ENCODE measurements at regions not wholly inside any gene's neighbourhood (a gene's known extent, or its start where the extent isn't known, plus 50 kb on each side); places are given as distances from the start of the nearest gene placed in this dataset.

DNA sequence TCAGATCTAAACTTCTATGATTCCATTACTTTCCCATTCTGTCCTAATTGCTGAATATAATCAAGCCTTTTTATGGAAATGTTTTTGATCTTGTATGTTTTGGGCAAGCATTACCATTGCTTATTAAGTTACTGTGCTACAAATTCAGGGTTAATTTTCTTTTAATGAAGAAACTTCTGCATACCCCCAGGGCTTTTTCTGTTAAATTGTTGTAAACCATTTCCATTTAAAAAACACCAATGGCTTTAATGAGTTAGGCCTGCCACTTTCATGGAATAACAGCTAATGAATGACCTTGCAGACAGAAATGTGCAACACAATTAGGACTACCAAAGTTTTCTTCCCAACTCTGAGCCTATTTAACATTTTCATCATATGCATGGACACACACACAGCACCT is 150.0 kb downstream of the DIPK2A start:
- ATAC-seq = no peak
- POLR2A ChIA-PET = no interaction called here
- Mint-ChIP-seq H3K4me3 (no peak overlapping the region), H3K27ac (no peak overlapping the region), H3K9me3 (peaks cover 0 to 10% (median 3%) of the 10 kb centered on the region in 9 donors), H3K36me3 (peaks cover 0 to 4% (median 0%) of the 10 kb centered on the region in 3 donors), H3K27me3 (peaks cover 0 to 17% (median under 1%) of the 10 kb centered on the region in 5 donors), H3K4me1 (no peaks in the 10 kb centered on the region)
- no peak for DNase-seq

DNA sequence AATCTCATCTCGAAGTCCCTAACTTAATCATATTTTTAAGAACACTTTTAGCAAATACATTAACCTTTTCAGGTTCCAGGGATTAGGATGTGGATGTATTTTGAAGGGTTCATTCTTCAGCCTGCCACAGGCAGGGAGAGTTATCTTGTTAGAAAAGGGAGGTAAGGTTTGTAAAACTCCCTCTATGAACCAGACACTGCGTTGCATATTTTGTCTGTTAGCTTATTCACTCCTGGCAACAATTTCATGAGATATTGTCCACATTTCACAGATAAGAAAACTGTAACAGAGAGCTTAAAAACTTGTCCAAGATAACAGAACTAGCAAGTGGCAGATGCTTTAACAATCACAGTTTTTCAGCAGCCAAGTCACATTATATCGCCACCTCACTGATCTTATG is 155.4 kb downstream of the DIPK2A start:
- no peak for DNase-seq
- H3K9me3 Mint-ChIP-seq = peaks cover 0 to 14% (median 6%) of the 10 kb centered on the region in 9 donors
- no peak overlapping the region for H3K27ac Mint-ChIP-seq
- no peak for ATAC-seq
- peaks cover 0 to 3% (median 0%) of the 10 kb centered on the region in 4 donors for H3K4me1 Mint-ChIP-seq
- peaks cover 0 to 10% (median 0%) of the 10 kb centered on the region in 3 donors for H3K36me3 Mint-ChIP-seq
- no peak overlapping the region for H3K4me3 Mint-ChIP-seq
- POLR2A ChIA-PET = no interaction called here
- peaks cover 0 to 16% (median 1%) of the 10 kb centered on the region in 5 donors for H3K27me3 Mint-ChIP-seq

DNA sequence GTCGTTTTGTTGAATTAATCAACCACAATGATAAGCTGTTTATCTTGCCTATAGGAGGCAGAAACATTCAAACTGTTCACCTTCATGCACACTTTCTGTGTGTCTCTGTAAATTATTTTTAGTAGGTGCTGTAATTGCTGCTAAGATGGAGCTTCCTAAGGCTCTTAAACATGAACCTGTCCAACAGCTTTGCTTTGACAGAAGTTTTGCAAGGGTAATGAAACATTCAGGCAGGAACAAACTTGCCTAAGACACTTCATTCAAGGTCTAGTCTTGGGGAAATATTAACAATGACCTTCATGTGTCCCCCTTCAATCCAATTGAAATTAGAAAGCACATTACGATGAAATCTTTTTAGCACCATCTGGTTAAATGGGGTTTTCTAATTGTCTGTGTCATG is 156.1 kb downstream of the DIPK2A start:
- DNase-seq (no peak), ATAC-seq (no peak)
- H3K4me3 Mint-ChIP-seq = peak overlapping the region in 1 of 10 donors; percentile 73
- peaks cover 0 to 3% (median 0%) of the 10 kb centered on the region in 4 donors for H3K4me1 Mint-ChIP-seq
- H3K36me3 Mint-ChIP-seq = peaks cover 0 to 10% (median 0%) of the 10 kb centered on the region in 3 donors
- H3K27ac Mint-ChIP-seq = no peak overlapping the region
- POLR2A ChIA-PET = no interaction called here
- H3K9me3 Mint-ChIP-seq = peaks cover 0 to 14% (median 6%) of the 10 kb centered on the region in 9 donors
- peaks cover 0 to 12% (median 1%) of the 10 kb centered on the region in 5 donors for H3K27me3 Mint-ChIP-seq

DNA sequence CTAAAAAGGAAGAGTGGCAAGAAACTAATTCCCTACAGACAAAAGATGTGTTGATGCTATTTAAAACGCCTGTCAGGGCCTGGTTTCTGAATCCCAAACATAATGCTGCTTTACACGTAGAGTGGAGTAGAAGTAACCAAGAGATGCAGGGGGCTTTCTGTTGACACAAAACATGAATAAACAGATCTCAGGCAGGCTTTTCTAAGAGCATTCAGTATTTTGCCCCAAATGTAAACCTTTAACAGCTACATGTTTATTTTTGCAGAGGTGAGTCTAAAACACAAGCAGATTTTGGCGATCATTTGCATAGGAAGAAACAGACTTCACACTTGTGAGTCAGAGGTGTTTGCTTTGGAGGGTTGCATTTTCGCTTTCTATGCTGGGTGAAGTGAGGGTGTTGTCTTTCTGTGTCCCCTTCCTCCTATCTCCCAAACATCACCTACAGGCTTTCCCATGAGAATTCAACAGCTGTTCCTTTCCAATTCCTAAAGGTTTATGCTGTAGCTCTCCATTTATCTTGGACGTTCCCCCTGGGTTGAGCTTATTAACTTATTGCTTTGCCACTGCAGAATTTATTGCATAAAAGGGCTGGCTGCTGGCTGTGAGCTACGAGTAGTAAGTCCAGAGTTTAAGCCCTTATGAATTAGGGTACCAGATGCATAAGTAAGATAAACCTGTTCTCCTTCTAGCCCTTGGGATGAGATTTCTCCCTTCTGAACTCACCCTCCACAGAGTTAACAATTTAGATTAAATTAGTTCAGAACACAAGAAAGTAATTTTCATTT is 156.7 kb downstream of the DIPK2A start:
- peak overlapping the region in 2 of 10 donors; percentile 65 to 74 for H3K27ac Mint-ChIP-seq
- peaks cover 0 to 6% (median 1%) of the 10 kb centered on the region in 5 donors for H3K27me3 Mint-ChIP-seq
- H3K36me3 Mint-ChIP-seq = peaks cover 0 to 10% (median 0%) of the 10 kb centered on the region in 3 donors
- peaks cover 0 to 14% (median 6%) of the 10 kb centered on the region in 9 donors for H3K9me3 Mint-ChIP-seq
- peak overlapping the region in 2 of 10 donors; percentile 25 to 73 for H3K4me3 Mint-ChIP-seq
- POLR2A ChIA-PET = no interaction called here
- H3K4me1 Mint-ChIP-seq = peaks cover 0 to 3% (median 0%) of the 10 kb centered on the region in 4 donors
- no peak for ATAC-seq
- DNase-seq = no peak

DNA sequence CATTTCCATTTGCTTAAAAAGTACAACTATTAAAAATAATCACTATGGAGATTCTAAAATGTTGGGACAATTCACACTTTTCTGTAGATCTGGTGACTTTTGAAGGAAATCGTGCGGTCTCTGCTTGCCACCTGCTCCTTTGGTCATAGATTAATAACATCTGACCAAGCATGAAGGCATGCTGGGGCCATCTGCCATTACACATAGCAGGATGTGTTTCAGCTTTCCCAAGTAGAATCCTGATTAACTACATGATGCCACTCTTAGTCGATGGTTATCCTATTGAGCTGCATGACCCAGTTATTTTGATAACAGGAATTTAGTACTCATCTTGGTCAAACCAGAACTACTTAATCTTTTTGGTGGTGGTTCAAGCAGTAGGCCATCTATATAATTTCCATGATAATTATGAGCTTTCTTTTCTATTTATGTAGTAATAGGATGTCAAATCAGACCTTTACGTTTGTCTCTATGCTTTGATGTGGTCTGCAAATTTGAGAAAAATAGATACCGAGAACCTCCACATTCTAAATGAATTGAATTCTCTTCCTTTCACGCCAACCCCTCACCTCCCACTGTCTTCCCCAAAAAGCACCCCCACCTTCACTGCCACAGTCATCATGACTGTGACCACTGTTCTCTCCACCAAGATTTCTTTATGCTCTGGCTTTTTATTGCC is 158.1 kb downstream of the DIPK2A start:
- Mint-ChIP-seq H3K27ac (peak overlapping the region in 1 of 10 donors; percentile 5), H3K4me1 (peaks cover 0 to 3% (median 0%) of the 10 kb centered on the region in 4 donors), H3K36me3 (peaks cover 0 to 10% (median 0%) of the 10 kb centered on the region in 3 donors), H3K27me3 (peaks cover 0 to 6% (median 5%) of the 10 kb centered on the region in 5 donors), H3K4me3 (no peak overlapping the region), H3K9me3 (peaks cover 0 to 16% (median 6%) of the 10 kb centered on the region in 9 donors)
- no peak for ATAC-seq
- POLR2A ChIA-PET = no interaction called here
- no peak for DNase-seq

DNA sequence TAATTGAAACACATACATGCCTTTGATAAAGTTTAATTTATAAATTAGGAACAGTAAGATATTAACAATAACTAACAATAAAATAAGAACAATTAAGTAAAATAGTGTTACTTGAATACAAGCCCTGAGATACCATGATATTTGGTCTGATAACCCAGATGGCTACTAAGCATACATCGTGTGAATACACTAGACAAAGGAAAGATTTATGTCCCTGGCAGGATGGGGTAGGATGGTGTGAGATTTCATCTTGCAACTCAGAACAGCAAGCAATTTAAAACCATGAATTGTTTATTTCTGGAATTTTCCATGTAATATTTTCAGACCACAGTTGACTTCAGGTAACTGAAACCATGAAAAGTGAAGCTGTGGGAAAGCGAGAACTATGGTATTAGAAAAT is 169.5 kb downstream of the DIPK2A start:
- H3K4me3 Mint-ChIP-seq = no peak overlapping the region
- POLR2A ChIA-PET = no interaction called here
- peaks cover 1 to 26% (median 10%) of the 10 kb centered on the region in 9 donors for H3K9me3 Mint-ChIP-seq
- no peaks in the 10 kb centered on the region for H3K4me1 Mint-ChIP-seq
- H3K27me3 Mint-ChIP-seq = peaks cover 0 to 15% (median 6%) of the 10 kb centered on the region in 5 donors
- peaks cover 0 to 11% (median 0%) of the 10 kb centered on the region in 3 donors for H3K36me3 Mint-ChIP-seq
- H3K27ac Mint-ChIP-seq = no peak overlapping the region
- ATAC-seq (no peak), DNase-seq (no peak)

DNA sequence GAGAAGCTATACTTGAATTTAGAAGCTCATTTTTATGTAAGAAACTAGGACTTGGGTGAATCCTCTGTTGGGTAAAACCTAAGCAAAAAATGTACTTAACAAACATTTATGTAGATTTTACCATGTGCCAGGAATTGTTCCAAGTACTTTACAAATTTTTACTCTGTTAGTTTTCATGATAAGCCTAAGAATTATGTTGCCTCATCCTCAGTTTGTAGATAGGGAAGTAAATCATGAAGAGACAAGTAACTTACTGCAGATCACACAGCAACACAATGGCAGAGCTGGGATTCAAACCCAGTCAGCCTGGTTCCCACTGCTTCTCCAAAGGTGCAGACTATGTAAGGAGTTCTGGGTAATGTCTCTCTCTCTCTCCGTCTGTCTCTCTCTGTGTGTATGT is 169.9 kb downstream of the DIPK2A start:
- POLR2A ChIA-PET = no interaction called here
- Mint-ChIP-seq H3K4me3 (no peak overlapping the region), H3K27me3 (peaks cover 0 to 15% (median 6%) of the 10 kb centered on the region in 5 donors), H3K27ac (no peak overlapping the region), H3K4me1 (no peaks in the 10 kb centered on the region), H3K36me3 (peaks cover 0 to 11% (median 0%) of the 10 kb centered on the region in 3 donors), H3K9me3 (peaks cover 1 to 26% (median 10%) of the 10 kb centered on the region in 9 donors)
- ATAC-seq (no peak), DNase-seq (no peak)

DNA sequence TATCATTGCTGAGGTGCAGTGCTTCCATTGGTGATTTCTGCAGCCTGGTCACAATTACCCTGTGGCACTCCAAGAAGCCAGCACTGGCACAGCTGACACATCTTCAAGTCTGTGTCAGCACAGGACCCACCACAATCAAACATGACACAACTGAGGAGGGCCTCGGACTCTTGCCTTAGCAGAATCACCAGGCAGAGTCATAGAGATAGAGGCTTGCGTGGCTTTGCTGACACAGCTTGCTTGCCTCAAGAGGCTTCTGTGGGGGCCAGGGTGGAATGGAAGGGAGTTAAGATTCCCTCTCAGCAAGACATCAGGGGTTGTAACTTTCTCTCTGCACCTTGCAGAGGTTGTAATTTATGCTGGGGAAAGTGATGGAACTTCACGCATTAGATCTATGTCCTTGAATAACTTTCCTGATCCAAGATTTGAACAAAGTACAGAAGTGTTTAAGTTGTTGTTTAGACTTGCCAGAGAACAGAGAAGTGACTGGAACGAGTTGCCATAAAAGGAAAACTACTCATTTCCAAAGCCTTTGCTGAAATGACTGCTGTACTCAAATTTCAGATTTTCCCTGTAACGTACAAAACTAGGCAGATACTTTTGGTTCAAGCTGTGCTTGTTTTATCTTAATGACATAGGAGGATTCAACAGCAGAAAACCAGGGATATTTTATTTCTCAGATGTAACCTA is 170.7 kb downstream of the DIPK2A start:
- Mint-ChIP-seq H3K4me3 (no peak overlapping the region), H3K9me3 (peaks cover 0 to 19% (median 6%) of the 10 kb centered on the region in 9 donors), H3K27me3 (peaks cover 0 to 15% (median 6%) of the 10 kb centered on the region in 5 donors), H3K27ac (no peak overlapping the region), H3K4me1 (no peaks in the 10 kb centered on the region), H3K36me3 (peaks cover 0 to 8% (median 0%) of the 10 kb centered on the region in 3 donors)
- DNase-seq = no peak
- ATAC-seq = no peak
- POLR2A ChIA-PET = no interaction called here

DNA sequence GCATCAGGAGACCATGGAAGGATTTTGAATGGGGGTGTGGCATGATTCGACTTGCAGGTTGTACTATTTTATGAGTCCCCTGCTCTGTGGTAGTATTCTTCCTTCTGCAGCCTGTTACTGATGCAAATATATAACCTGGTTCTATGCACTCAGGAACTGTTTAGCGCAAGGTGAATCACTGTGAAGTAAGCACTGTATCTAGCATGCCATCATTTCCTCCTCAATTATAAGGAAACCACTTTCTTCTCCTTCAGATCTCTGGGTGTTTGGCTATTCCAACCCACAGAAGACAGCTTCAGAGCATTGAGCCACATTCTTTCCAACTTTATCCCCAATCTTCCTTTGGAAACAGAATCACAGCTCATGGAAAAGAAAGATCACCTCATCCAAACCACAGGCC is 176.7 kb downstream of the DIPK2A start:
- Mint-ChIP-seq H3K4me3 (no peak overlapping the region), H3K9me3 (no peaks in the 10 kb centered on the region), H3K27ac (no peak overlapping the region), H3K4me1 (no peaks in the 10 kb centered on the region), H3K27me3 (peaks cover 0 to 18% (median 9%) of the 10 kb centered on the region in 5 donors), H3K36me3 (peaks cover 0 to 2% (median 0%) of the 10 kb centered on the region in 3 donors)
- ATAC-seq (no peak), DNase-seq (no peak)
- POLR2A ChIA-PET = no interaction called here

DNA sequence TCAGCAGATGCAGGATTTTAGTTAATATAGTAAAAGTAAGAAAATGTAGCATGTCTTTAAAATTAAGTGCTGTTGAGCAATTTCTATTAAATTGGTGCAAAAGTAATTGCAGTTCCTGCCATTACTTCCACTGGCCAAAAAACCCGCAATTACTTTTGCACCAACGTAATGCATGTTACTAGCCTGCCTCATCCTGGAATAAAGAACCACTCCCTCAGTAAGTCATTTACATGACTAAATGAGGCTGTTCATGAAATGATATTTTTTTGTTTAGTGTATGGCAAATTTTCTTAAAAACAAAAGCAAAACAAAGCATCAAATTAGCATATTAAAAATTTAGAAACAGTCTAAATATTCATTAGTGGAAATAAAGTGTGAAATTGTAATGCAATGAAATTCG is 180.4 kb downstream of the DIPK2A start:
- Mint-ChIP-seq H3K9me3 (peaks cover 0 to 5% (median 0%) of the 10 kb centered on the region in 9 donors), H3K4me3 (no peak overlapping the region), H3K27ac (no peak overlapping the region), H3K4me1 (no peaks in the 10 kb centered on the region), H3K36me3 (peaks cover 0 to 2% (median 0%) of the 10 kb centered on the region in 3 donors), H3K27me3 (peaks cover 0 to 19% (median 11%) of the 10 kb centered on the region in 5 donors)
- POLR2A ChIA-PET = no interaction called here
- no peak for DNase-seq
- ATAC-seq = no peak

DNA sequence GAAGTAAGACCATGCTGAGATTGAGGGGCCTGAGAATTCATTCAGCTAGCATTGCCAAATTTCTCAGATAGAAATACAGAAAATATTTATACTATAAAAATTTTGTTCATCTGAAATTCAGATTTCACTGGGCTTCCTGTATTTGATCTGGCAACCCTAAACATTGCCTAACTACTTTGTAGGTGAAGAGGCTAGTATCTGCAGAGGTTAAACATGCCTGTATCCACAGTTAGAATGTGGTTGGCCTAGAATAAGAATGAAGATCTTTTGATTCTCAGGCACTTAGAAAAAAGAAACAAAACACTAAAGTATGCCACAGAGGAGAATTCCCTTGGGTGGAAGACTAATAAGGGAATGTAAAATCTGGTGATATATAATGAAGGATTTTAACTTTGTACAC is 189.0 kb downstream of the DIPK2A start:
- H3K27ac Mint-ChIP-seq = no peak overlapping the region
- H3K36me3 Mint-ChIP-seq = peaks cover 0 to 2% (median 0%) of the 10 kb centered on the region in 3 donors
- POLR2A ChIA-PET = no interaction called here
- H3K9me3 Mint-ChIP-seq = peaks cover 0 to 18% (median 8%) of the 10 kb centered on the region in 9 donors
- no peak for DNase-seq
- H3K4me3 Mint-ChIP-seq = no peak overlapping the region
- no peaks in the 10 kb centered on the region for H3K4me1 Mint-ChIP-seq
- peaks cover 0 to 16% (median 6%) of the 10 kb centered on the region in 5 donors for H3K27me3 Mint-ChIP-seq
- ATAC-seq = no peak

DNA sequence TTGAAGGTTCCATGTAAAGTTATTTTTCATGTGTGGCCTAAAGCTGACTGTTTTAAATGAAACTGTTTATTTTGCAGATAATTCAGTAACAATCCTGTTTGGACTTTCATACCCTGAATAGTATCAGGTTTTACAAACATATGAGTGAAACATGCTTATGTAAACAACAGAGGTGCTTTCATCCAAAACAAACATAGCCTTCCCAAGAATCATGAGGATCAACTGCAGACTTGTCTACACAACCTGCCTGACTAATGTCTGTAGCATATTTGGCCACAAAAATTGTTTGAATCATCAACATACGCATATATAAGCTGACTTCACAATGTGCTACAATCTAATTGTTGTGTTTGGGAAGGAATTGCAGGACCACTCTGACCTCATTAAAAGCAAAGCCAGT is 190.4 kb downstream of the DIPK2A start:
- peaks cover 0 to 16% (median 6%) of the 10 kb centered on the region in 5 donors for H3K27me3 Mint-ChIP-seq
- no peak overlapping the region for H3K4me3 Mint-ChIP-seq
- DNase-seq = no peak
- POLR2A ChIA-PET = no interaction called here
- H3K36me3 Mint-ChIP-seq = peaks cover 0 to 2% (median 0%) of the 10 kb centered on the region in 3 donors
- peaks cover 0 to 18% (median 8%) of the 10 kb centered on the region in 9 donors for H3K9me3 Mint-ChIP-seq
- no peaks in the 10 kb centered on the region for H3K4me1 Mint-ChIP-seq
- no peak overlapping the region for H3K27ac Mint-ChIP-seq
- no peak for ATAC-seq

Data from naive thymus-derived CD8-positive, alpha-beta T cell (primary cell).